HG03342 (cell line): ENCODE measurements at regions not wholly inside any gene's neighbourhood (a gene's known extent, or its start where the extent isn't known, plus 50 kb on each side); places are given as distances from the start of the nearest gene placed in this dataset.

Source experiments
- ATAC-seq: cut with Tn5 transposase; IDR thresholded peaks from one replicate; pipeline ENCODE4 v1.9.1; 2021; ENCODE audit warnings: mild to moderate bottlenecking, moderate library complexity; ENCODE audit not compliant: unreplicated experiment

GRCh38 chr21:17334484-17334883, 178.4 kb upstream of the CXADR start:
- ATAC-seq = no peak

- no peak for ATAC-seq
Measured at GRCh38 chr21:17340081-17340480, 172.8 kb upstream of the CXADR start.

GRCh38 chr21:17343055-17343454, 169.8 kb upstream of the CXADR start:
- no peak for ATAC-seq

- ATAC-seq = no peak
Measured at GRCh38 chr21:17348357-17348756, 164.5 kb upstream of the CXADR start.

GRCh38 chr21:17348849-17349248, 164.0 kb upstream of the CXADR start:
- no peak for ATAC-seq

GRCh38 chr21:17351766-17352165, 161.1 kb upstream of the CXADR start:
- ATAC-seq = no peak

- no peak for ATAC-seq
Measured at GRCh38 chr21:17352996-17353655, 159.7 kb upstream of the CXADR start.

- no peak for ATAC-seq
Measured at GRCh38 chr21:17359781-17360180, 153.1 kb upstream of the CXADR start.

GRCh38 chr21:17368748-17369363, 144.0 kb upstream of the CXADR start:
- no peak for ATAC-seq

GRCh38 chr21:17370263-17370662, 142.6 kb upstream of the CXADR start:
- no peak for ATAC-seq

GRCh38 chr21:17370916-17371315, 141.9 kb upstream of the CXADR start:
- ATAC-seq = no peak

- ATAC-seq = no peak
Measured at GRCh38 chr21:17371450-17371849, 141.4 kb upstream of the CXADR start.

- ATAC-seq = no peak
Measured at GRCh38 chr21:17372200-17372599, 140.6 kb upstream of the CXADR start.

- no peak for ATAC-seq
Measured at GRCh38 chr21:17386498-17386897, 126.3 kb upstream of the CXADR start.

- peak; percentile 73 for ATAC-seq
Measured at GRCh38 chr21:17387030-17387617, 125.7 kb upstream of the CXADR start.

GRCh38 chr21:17388226-17388625, 124.6 kb upstream of the CXADR start:
- no peak for ATAC-seq

GRCh38 chr21:17389311-17389710, 123.5 kb upstream of the CXADR start:
- ATAC-seq = no peak

GRCh38 chr21:17390569-17390968, 122.3 kb upstream of the CXADR start:
- no peak for ATAC-seq

- ATAC-seq = no peak
Measured at GRCh38 chr21:17391811-17392340, 121.0 kb upstream of the CXADR start.

- ATAC-seq = no peak
Measured at GRCh38 chr21:17393413-17393812, 119.4 kb upstream of the CXADR start.

GRCh38 chr21:17396948-17397347, 115.9 kb upstream of the CXADR start:
- no peak for ATAC-seq

- no peak for ATAC-seq
Measured at GRCh38 chr21:17397703-17398102, 115.1 kb upstream of the CXADR start.
